ENCODE measurements at regions not wholly inside any gene's neighbourhood (a gene's known extent, or its start where the extent isn't known, plus 50 kb on each side); places are given as distances from the start of the nearest gene placed in this dataset.
A peak's percentile ranks its signal among the peaks of the same experiment; 100 is the strongest.

- no peak for DNase-seq (ENCODE audit: low spot score)
These were observed 299.9 kb upstream of the SFRP2 start for GRCh38 chr4:154088741-154089140.

- DNase-seq (ENCODE audit: low spot score), result no peak
These were observed 297.4 kb upstream of the SFRP2 start for GRCh38 chr4:154086247-154086646.

GRCh38 chr4:154084864-154085263, 296.0 kb upstream of the SFRP2 start:
- DNase-seq (ENCODE audit: low spot score), result no peak

- no peak for DNase-seq (ENCODE audit: low spot score)
These were observed 294.1 kb upstream of the SFRP2 start for GRCh38 chr4:154082760-154083535.

GRCh38 chr4:154081391-154081790, 292.5 kb upstream of the SFRP2 start:
- DNase-seq (ENCODE audit: low spot score), result no peak

GRCh38 chr4:154078504-154079350, 289.8 kb upstream of the SFRP2 start:
- no peak for DNase-seq (ENCODE audit: low spot score)

- DNase-seq (ENCODE audit: low spot score), result no peak
These were observed 288.0 kb upstream of the SFRP2 start for GRCh38 chr4:154076921-154077320.

GRCh38 chr4:154073107-154073822, 284.4 kb upstream of the SFRP2 start:
- no peak for DNase-seq (ENCODE audit: low spot score)

GRCh38 chr4:154067786-154068185, 278.9 kb upstream of the SFRP2 start:
- DNase-seq (ENCODE audit: low spot score), result no peak

- no peak for DNase-seq (ENCODE audit: low spot score)
These were observed 276.5 kb upstream of the SFRP2 start for GRCh38 chr4:154065368-154065767.

GRCh38 chr4:154064244-154064643, 275.4 kb upstream of the SFRP2 start:
- DNase-seq (ENCODE audit: low spot score), result no peak

- DNase-seq (ENCODE audit: low spot score), result peak; percentile 87
These were observed 260.7 kb upstream of the SFRP2 start for GRCh38 chr4:154049457-154050181.

- DNase-seq (ENCODE audit: low spot score), result peak; percentile 50
These were observed 258.9 kb upstream of the SFRP2 start for GRCh38 chr4:154047733-154048132.

- no peak for DNase-seq (ENCODE audit: low spot score)
These were observed 256.0 kb upstream of the SFRP2 start for GRCh38 chr4:154044742-154045485.

- DNase-seq (ENCODE audit: low spot score), result no peak
These were observed 255.2 kb upstream of the SFRP2 start for GRCh38 chr4:154044108-154044531.

GRCh38 chr4:154041640-154042039, 252.8 kb upstream of the SFRP2 start:
- DNase-seq (ENCODE audit: low spot score), result no peak

GRCh38 chr4:154039435-154040343, 250.8 kb upstream of the SFRP2 start:
- no peak for DNase-seq (ENCODE audit: low spot score)

GRCh38 chr4:154036856-154037255, 248.0 kb upstream of the SFRP2 start:
- no peak for DNase-seq (ENCODE audit: low spot score)

GRCh38 chr4:154035341-154035740, 246.5 kb upstream of the SFRP2 start:
- DNase-seq (ENCODE audit: low spot score), result no peak

GRCh38 chr4:154033921-154034320, 245.0 kb upstream of the SFRP2 start:
- DNase-seq (ENCODE audit: low spot score), result no peak

Data from umbilical cord (tissue), 1 donor.